Mucosa of descending colon (tissue), 3 donors: ENCODE measurements at regions not wholly inside any gene's neighbourhood (a gene's known extent, or its start where the extent isn't known, plus 50 kb on each side); places are given as distances from the start of the nearest gene placed in this dataset.

Experiments
- ATAC-seq: fragments of 200-7000 bp; cut with Tn5 transposase; one replicate; pipeline ENCODE4 v1.9.1; 2020; ENCODE audit warnings: mild to moderate bottlenecking, moderate library complexity
- DNase-seq, 3 donors: peaks; one replicate each; pipeline ENCODE4 v3.0.0-alpha.2; 2020
- H3K36me3 ChIP-seq: fragments of 200-600 bp; one replicate; pipeline ENCODE4 v1.8.0; 2021; ENCODE audit warnings: low read depth, mild to moderate bottlenecking
- H3K4me1 ChIP-seq: fragments of 200-600 bp; one replicate; pipeline ENCODE4 v1.8.0; 2021; ENCODE audit warnings: low read depth, mild to moderate bottlenecking
- H3K4me3 ChIP-seq: fragments of 200-600 bp; one replicate; pipeline ENCODE4 v1.8.0; 2021; ENCODE audit warnings: mild to moderate bottlenecking
- H3K9me3 ChIP-seq: fragments of 200-600 bp; one replicate; pipeline ENCODE4 v1.8.0; 2021; ENCODE audit warnings: mild to moderate bottlenecking
- CTCF ChIP-seq: fragments of 200-600 bp; IDR thresholded peaks from one replicate; pipeline ENCODE4 v1.8.0; 2022; ENCODE audit warnings: antibody characterized with exemption, mild to moderate bottlenecking
- intact Hi-C, 2 donors: fragments of 100-400 bp; cut with DNase I in 1 of 2; cut with micrococcal nuclease in 1 of 2; formaldehyde crosslinking; loops; one replicate each; pipeline versions ENCODE4 v1.11.0 to v1.11.1; 2022; cut with DNase I, micrococcal nuclease
- donor health status: DM: no; HTN: no; CAD: no; lungs with moderate emphysema.
- donor health status: DM: no; HTN: no; CAD: no.
- donor health status: DM: no; HTN: yes; CAD: no.

DNA sequence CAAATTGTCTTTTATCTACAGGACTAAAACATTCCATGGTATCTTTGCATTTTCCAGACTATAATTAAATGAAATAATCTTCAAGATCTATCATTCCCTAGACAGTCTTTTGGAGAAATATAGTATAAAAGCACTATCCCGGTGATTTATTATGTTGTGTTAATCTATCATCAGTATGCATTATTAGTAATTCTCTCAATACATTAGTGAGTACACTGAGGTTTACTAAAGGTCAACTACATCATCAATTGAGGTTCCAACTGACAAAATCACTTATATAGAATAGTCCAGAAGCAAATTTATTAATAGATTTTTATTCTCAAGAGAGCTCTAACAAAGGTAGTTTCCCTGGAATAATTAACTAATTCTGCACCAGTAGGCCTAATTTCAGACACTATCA, 169.6 kb downstream of the KCNA4 start:
- intact Hi-C loops, result no loop called here
- ATAC-seq (no peak), DNase-seq (no peak)
- TF ChIP-seq CTCF, result no peak
- H3K36me3 ChIP-seq, result no peaks in the 10 kb centered on the region
- H3K4me1 ChIP-seq, result no peaks in the 10 kb centered on the region
- H3K4me3 ChIP-seq, result no peak overlapping the region
- H3K9me3 ChIP-seq, result peaks cover 27% of the 10 kb centered on the region

DNA sequence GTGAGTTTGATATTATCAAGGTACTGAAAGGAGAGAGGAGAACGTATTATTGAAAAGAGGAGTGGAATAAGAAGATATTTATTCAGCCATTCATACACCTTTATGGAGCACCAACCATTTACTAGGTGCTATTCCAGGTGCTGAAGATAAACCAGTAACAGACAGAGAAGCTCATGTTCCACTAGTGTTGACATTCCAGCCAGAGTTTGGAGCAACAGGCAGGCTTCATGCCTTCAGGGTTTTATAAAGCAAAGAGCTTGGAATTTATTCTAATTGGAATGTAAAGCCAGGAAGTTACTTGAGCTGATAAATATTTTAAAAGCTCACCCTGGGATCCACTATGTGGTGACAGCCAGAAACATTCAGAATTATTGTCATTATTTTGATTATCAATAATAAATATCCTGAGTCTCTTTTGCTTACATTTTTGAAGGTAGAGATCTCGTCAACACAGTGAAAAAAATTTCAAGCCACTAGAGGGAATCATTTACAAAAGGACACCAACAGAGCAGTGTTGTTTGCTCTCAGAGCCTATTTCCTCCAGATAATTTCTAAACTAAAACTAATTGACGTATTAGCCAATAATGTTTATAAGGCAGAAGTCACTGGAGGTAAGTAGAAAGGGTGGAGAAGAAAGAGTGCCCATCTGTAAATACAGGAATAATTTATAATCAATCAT, 172.0 kb downstream of the KCNA4 start:
- Histone ChIP-seq H3K36me3 (no peaks in the 10 kb centered on the region), H3K4me1 (no peaks in the 10 kb centered on the region), H3K4me3 (no peak overlapping the region), H3K9me3 (peaks cover 26% of the 10 kb centered on the region)
- TF ChIP-seq CTCF, result no peak
- intact Hi-C loops, result no loop called here
- DNase-seq, result no peak
- ATAC-seq, result no peak

DNA sequence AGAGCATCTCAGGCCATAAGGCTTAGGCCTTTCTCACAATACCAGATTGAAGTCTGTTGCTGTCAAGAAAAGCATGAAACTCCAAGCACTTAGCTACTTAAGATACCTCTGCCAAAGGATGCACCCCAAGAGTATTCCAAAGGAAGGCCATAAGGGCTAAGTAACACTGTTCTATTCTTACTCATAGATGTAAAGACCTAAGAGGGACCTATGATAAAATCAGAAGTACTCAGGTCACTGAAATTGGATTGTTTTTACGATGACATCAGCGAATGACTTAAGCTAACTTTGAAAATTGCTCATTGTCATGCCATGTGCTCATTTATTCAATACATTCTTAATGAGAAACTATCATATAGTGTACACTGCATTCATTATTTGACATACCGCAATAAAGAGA, 172.8 kb downstream of the KCNA4 start:
- Histone ChIP-seq H3K4me1 (no peaks in the 10 kb centered on the region), H3K9me3 (peaks cover 25% of the 10 kb centered on the region), H3K36me3 (no peaks in the 10 kb centered on the region), H3K4me3 (no peak overlapping the region)
- no peak for TF ChIP-seq CTCF
- ATAC-seq (no peak), DNase-seq (no peak)
- intact Hi-C loops, result no loop called here

DNA sequence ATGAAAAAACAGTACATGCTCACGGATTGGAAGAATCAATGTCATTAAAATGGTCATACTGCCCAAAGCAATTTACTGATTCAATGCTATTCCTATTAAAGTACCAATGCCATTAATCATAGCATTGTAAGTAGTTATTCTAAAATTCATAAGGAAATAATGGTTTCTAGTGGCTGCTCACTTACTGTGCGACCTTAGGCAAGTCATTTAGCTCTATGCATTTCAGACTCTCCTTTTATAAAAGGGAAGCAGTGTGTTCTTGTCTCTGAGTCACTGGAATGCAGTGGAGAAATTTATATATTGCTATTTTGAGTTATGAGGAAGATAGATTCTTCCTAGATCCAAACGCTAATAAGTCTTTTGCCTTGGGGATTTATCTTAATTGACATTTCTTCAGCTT, 174.8 kb downstream of the KCNA4 start:
- intact Hi-C loops, result no loop called here
- Histone ChIP-seq H3K4me1 (no peaks in the 10 kb centered on the region), H3K4me3 (no peak overlapping the region), H3K36me3 (no peaks in the 10 kb centered on the region), H3K9me3 (peaks cover 23% of the 10 kb centered on the region)
- DNase-seq (no peak), ATAC-seq (no peak)
- no peak for TF ChIP-seq CTCF

DNA sequence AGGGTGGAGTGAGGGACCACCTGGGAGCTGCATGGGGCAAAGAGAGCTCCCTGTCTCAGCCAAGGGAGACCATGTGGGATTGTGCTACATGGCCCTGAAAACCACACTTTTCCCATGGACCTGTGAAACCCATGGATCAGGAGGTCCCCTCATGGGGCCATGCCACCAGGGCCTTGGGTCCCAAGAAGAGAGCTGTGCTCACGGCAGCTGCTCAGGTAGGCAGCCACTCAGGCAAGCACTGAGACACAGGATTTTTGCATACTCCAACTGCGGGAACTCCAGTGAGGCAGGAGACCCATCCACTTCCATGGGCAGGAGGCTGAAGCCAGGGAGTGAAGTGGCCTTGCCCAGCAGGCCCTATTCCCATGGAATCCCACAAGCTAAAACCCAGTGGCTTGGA, 190.0 kb downstream of the KCNA4 start:
- intact Hi-C loops, result no loop called here
- no peak for ATAC-seq

More for the DNA sequence above, 190.0 kb downstream of the KCNA4 start:
- peak in 1 of 3 donors; percentile 19 for DNase-seq
- H3K36me3 ChIP-seq, result no peaks in the 10 kb centered on the region
- peaks cover 42% of the 10 kb centered on the region for H3K9me3 ChIP-seq
- no peaks in the 10 kb centered on the region for H3K4me1 ChIP-seq
- TF ChIP-seq CTCF, result no peak
- H3K4me3 ChIP-seq, result no peak overlapping the region
